Germinal center (tissue), 1 donor: ENCODE measurements at regions not wholly inside any gene's neighbourhood (a gene's known extent, or its start where the extent isn't known, plus 50 kb on each side); places are given as distances from the start of the nearest gene placed in this dataset.

Experiments
- DNase-seq: peaks from one replicate; pipeline ENCODE4 v3.0.0; 2012; ENCODE audit warnings: mixed read lengths, low spot score

- DNase-seq = no peak
Observed at GRCh38 chr3:98991393-98991792, 89.9 kb upstream of the DCBLD2 start.

GRCh38 chr3:98990657-98991056 is 89.2 kb upstream of the DCBLD2 start:
- DNase-seq = no peak

DNA sequence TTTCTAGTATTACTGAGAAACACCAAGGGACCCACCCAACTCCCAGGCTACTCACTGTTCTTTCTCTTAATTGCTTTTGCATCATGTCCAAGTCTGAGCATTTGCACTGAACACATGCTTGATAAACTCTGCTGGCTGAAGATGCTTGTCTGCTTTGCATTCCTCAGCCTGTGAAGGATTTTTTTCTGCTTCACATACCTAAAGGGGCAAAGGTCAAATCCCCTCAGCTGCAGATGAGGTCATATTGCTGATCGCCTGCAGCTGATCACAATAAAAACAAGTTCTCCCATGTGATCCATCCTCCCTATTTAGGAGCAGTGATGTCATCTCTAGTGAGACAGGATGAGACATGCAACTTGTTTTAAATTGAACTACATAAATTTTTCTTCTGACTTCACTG is 84.6 kb upstream of the DCBLD2 start:
- no peak for DNase-seq

DNA sequence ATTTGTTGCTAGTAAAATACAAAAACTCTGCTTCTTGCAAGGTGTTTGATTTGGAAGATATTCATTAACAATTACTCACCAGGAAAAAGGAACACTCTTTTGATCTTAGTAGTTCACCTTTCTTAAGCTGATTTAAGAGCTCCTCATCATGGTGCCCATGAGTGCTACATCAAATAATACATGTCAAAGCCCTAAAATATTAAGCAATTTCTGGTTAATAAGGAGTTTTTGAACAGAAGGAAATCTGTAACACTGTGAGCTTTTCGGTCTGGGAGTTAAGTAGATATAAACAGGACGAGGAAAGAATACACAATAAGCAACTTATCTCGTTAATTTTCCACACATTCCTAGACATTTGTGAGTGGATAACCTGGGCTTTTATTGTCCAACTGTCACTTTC is 83.9 kb upstream of the DCBLD2 start:
- no peak for DNase-seq

- DNase-seq = no peak
Observed at GRCh38 chr3:98984024-98984423, 82.5 kb upstream of the DCBLD2 start.

DNA sequence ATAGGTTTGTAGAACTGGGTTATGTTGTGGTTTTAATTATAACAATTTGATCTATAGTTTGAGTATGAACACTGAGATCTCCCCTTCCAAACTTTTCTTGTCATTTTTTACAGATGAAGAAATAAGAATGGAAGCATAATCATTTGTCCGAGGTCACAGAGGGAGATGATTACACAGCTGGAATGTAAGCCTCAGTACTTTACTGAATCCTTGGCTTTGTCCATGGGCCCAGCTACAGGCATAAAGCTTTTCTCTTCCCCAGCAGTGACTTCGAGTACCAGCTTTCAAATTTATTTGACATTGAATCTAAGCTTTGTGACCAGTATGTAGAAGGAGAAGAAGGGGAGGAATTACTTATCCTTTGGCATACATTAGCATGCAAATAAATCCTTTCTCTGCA is 80.9 kb upstream of the DCBLD2 start:
- no peak for DNase-seq

DNA sequence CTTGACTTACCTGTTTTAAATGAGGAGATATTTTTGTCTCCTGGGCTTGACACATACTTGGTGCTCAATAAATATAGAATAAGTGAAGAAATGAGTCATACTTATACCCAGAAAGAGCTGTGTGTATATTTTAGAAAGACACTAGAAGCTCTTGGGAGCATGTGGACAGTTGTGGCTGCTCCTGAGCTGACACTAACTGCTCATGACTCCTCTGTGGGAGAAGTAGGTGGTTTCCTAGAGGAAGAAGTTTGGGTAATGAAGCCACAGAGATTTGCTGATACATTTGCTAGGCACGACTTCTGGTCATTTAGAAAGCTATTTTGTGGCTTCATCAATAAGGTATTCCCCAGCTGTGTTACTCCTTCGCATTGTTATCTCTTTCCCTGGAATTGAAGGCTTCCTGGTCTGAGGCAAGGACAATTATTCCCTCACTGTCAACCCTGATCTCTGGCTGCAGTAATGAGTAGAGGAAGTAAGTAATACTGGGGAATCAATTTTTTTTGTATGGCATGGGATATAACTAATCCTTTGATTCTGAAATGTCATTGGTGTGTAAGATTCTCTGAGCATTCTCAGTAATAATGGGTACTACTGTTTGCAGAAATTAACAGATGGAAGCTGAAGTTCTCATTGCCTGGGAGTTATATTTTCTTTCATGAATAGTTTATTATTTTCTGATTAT is 79.6 kb upstream of the DCBLD2 start:
- no peak for DNase-seq

- no peak for DNase-seq
Observed at GRCh38 chr3:98979296-98979695, 77.8 kb upstream of the DCBLD2 start.

DNA sequence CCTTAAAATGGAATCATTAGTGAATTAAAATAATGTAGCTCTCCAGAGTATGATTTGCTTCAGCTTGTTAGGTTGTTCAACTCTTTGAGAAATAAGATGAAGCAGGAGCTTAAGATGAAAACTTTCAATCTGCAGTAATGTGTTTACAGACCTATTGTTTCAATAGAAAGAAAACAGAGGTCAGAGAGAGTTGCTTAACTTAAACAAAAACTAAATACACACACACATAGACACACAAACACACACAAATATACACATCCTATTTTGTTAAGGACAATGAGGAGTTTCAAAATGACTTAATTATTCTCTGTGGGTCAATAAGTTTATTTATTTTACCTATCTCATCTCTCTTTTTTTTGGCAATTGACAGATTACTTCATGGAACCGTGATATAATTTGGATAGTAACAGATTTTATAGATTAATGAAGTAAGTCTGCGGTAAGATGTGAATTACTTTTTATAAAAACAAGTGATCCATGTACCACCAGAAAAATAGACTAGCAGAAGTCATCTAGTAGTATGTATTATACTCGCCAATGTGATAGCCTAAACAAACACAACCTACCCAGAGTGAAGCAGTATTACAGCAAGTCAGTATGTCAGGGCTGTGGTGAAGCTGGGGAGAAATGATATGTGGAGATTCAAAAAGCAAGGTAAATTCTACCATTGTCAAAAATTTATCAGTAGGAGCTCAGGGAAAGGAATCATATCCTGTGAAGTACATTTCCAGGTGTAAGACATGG is 76.7 kb upstream of the DCBLD2 start:
- DNase-seq = no peak

GRCh38 chr3:98977520-98977919 is 76.0 kb upstream of the DCBLD2 start:
- no peak for DNase-seq

GRCh38 chr3:98974442-98974841 is 72.9 kb upstream of the DCBLD2 start:
- no peak for DNase-seq

DNA sequence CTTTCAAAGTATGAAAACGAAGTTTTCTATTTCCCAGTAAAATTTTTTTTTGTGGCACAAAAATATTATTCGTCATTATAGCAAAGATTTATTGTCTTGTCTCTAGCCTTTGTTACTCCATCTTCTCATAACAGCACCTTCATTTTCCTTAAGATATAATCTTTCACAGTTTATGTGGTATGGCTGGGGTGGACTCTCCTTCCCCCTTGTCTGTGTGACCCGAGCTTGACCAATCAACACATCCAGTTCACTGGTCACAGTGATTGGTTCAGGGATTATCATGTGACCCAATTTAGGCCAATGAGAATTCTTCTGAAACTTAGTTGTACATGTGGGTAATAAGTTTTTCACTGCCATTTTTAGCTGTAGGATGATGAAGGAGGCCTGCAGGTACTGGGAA is 71.2 kb upstream of the DCBLD2 start:
- no peak for DNase-seq

- DNase-seq = no peak
Observed at GRCh38 chr3:98972155-98972554, 70.7 kb upstream of the DCBLD2 start.

DNA sequence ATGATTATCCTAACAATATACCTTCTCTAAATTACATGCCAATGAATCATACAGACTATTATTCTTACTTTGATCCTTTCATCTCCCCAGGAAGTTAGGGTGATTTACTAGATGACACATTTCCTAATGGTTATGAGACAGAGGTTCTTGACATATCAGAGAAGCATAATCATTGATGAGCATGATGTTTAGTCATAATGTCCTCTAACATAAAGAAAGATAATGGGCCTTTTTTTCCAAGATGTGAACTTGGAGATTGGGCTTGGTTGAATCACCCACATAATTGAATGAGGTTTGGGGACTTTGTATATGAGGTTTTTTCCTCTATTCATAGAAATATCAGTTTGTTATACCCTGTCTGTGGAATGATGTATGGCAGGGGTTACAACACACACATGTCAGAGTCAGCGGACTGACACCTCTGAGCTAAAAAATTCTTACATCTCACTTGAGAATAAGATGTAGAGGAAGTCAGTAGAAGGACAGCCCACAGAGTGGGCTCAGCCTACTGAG is 69.7 kb upstream of the DCBLD2 start:
- DNase-seq = no peak

GRCh38 chr3:98969295-98969694 is 67.8 kb upstream of the DCBLD2 start:
- no peak for DNase-seq

GRCh38 chr3:98968824-98969223 is 67.3 kb upstream of the DCBLD2 start:
- no peak for DNase-seq

- no peak for DNase-seq
Observed at GRCh38 chr3:98968347-98968746, 66.9 kb upstream of the DCBLD2 start.

DNA sequence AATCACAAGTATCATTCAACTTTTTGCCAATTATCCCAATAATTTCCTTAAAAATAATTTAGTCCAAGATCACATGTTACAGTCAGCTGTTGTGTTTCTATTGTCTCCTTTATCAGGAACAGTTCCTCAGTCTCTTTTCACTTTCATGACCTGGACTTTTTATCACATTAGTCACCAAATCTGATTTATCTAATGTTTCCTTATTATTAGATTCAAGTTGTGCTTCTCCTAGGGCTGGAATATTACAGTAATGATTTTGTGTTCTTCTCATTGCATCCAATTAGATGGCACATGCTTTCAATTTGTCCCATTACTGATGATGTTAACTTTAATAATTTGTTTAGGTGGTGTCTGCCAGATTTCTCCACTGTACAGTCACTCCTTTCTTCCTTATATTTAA is 66.3 kb upstream of the DCBLD2 start:
- no peak for DNase-seq

DNA sequence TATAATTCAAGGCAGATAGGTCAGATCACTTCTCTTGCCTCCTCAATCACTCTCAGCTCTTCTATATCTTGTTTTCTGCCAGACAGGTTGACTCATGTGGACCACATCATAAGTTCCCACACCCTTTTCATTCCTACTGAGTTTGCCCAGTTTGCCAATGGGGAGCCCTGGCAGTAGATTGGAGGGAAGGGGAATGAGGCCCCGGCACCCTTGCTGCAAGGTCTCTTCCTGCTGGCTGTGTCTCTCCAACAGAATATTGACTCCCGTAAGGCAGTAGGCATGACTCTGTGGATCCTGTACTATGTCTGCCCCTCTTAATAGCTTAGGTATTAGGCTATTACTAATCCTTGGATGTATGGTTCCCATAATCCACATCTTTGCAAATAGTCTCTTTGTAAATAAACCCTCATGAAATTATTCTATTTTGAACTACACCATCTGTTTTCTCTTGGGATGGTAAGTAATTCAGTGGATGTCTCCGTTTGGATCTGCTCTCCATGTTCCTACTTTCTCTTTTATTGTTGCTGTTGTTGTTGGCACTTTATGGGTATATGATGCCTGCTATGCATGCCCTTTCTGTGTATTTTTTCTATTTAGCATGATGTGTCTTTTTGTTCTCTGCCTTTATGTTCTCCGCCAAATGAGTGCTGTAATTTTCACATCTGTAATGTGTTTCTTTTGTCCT is 65.5 kb upstream of the DCBLD2 start:
- no peak for DNase-seq

DNA sequence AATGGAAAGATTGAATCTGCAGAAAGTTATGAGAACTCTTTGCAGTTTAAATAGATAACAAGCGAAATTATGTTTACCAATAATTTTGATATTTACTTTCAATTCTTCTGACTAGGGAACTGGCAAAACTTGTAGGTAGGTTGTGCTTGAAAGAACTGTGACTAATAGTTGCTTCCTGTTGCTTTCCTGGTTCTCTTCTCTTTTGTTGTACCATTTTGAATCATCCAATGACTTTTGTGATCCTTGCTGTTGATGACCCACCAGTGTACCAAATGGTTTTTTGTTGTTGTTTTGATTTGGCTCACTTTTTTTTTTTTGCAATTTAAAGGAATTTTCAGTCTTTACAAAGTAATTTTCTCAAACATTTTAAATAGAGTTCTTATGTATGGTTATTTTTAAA is 64.9 kb upstream of the DCBLD2 start:
- DNase-seq = no peak

- no peak for DNase-seq
Observed at GRCh38 chr3:98964784-98965183, 63.3 kb upstream of the DCBLD2 start.

DNA sequence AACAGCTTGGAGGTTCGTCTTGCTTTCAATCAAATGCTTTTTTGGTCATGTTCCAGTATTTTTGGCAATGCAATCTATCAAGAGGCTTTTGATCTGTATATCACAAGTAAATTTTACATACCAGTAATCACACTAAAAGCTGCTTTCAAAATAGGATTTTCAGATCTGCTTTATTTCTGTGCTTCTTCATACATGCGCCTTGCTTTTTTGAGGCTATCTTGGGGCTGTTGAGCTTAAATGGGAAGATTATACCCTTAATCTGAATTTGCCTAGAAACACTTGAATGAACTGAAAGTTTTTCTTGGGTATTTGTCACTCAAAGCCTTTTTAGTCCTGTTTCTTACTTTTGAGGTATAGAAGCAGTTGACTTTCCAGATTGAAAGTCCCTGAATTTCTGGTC is 62.1 kb upstream of the DCBLD2 start:
- no peak for DNase-seq

DNA sequence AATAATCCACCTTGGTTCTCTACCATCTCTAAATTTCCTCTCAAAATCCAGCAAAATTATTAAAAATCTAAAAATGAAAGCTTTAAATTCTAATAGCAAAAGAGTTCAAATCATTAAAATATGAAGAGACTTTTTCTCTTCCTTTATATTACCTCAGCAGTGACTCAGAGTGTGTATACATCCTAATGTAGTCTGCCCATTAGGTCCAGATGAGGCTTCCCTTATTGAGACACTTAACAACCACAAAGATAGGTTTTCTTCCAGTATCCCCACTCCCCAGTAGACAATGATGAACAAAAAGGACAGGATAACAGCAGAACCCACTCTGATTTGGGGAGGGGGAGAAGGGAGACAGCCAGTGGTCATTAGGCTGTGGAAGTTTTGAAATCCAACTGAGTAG is 61.5 kb upstream of the DCBLD2 start:
- no peak for DNase-seq
